Parathyroid adenoma (tissue), 2 donors: ENCODE measurements at regions not wholly inside any gene's neighbourhood (a gene's known extent, or its start where the extent isn't known, plus 50 kb on each side); places are given as distances from the start of the nearest gene placed in this dataset.

Experiments
- H2AFZ ChIP-seq: fragments of 300-600 bp; sonication (generic); one replicate; pipeline ENCODE4 v1.7.0; 2017; ENCODE audit warnings: antibody characterized with exemption, mild to moderate bottlenecking
- H3K27ac ChIP-seq: fragments of 300-600 bp; sonication (generic); one replicate; pipeline ENCODE4 v1.7.0; 2017
- H3K27me3 ChIP-seq: fragments of 300-600 bp; sonication (generic); one replicate; pipeline ENCODE4 v1.7.0; 2017; ENCODE audit warnings: low read length; ENCODE audit not compliant: control insufficient read depth, insufficient read depth
- H3K36me3 ChIP-seq: fragments of 300-600 bp; sonication (generic); one replicate; pipeline ENCODE4 v1.7.0; 2017; ENCODE audit warnings: low read length; ENCODE audit not compliant: control insufficient read depth, insufficient read depth
- H3K4me1 ChIP-seq: fragments of 300-600 bp; sonication (generic); one replicate; pipeline ENCODE4 v1.7.0; 2017; ENCODE audit warnings: control low read depth
- H3K4me2 ChIP-seq: fragments of 300-600 bp; sonication (generic); one replicate; pipeline ENCODE4 v1.7.0; 2017; ENCODE audit warnings: low read length
- H3K4me3 ChIP-seq: fragments of 300-600 bp; sonication (generic); one replicate; pipeline ENCODE4 v1.7.0; 2017; ENCODE audit warnings: low read depth, low read length
- H3K79me2 ChIP-seq: fragments of 300-600 bp; sonication (generic); one replicate; pipeline ENCODE4 v1.7.0; 2017; ENCODE audit warnings: control low read depth
- H3K9ac ChIP-seq: fragments of 300-600 bp; sonication (generic); one replicate; pipeline ENCODE4 v1.7.0; 2017; ENCODE audit warnings: mild to moderate bottlenecking
- H3K9me3 ChIP-seq: fragments of 300-600 bp; sonication (generic); one replicate; pipeline ENCODE4 v1.7.0; 2017; ENCODE audit warnings: low read length; ENCODE audit not compliant: control insufficient read depth
- TF ChIP-seq, protein P1 (sequence below): fragments of 300-600 bp; sonication (generic); IDR thresholded peaks from one replicate; pipeline ENCODE4 v1.7.0; 2017; ENCODE audit warnings: antibody characterized with exemption, mild to moderate bottlenecking
- donor health status: primary hyperparathyroidism.

DNA sequence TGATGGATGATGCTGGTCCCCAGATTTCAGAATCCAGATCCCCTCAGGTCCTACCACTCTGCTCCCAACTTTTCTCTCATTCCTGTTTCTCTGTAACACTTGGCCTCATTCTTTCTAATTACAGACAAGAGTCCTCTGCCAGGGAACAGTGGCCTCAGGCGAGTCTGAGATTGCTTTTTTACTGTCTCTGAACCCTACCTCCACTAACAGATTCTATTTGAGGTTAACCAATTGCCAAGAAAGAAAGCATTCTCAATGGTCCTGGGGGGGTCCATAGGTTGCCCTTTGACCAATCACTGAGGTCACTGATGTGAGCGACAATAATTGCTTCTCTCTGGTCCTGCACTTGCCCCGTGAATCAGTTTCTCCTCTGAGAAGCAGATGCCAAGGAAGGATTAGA, 145.2 kb upstream of the TMEM108 start:
- H3K4me1 ChIP-seq = no peaks in the 10 kb centered on the region
- H3K9ac ChIP-seq = no peak overlapping the region
- H3K79me2 ChIP-seq = no peaks in the 10 kb centered on the region
- no peak overlapping the region for H3K4me3 ChIP-seq
- H3K27ac ChIP-seq = no peak overlapping the region
- TF ChIP-seq, protein P1, sequence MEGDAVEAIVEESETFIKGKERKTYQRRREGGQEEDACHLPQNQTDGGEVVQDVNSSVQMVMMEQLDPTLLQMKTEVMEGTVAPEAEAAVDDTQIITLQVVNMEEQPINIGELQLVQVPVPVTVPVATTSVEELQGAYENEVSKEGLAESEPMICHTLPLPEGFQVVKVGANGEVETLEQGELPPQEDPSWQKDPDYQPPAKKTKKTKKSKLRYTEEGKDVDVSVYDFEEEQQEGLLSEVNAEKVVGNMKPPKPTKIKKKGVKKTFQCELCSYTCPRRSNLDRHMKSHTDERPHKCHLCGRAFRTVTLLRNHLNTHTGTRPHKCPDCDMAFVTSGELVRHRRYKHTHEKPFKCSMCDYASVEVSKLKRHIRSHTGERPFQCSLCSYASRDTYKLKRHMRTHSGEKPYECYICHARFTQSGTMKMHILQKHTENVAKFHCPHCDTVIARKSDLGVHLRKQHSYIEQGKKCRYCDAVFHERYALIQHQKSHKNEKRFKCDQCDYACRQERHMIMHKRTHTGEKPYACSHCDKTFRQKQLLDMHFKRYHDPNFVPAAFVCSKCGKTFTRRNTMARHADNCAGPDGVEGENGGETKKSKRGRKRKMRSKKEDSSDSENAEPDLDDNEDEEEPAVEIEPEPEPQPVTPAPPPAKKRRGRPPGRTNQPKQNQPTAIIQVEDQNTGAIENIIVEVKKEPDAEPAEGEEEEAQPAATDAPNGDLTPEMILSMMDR = no peak
- no peak overlapping the region for H3K4me2 ChIP-seq
- no peaks in the 10 kb centered on the region for H3K9me3 ChIP-seq
- no peak overlapping the region for H2AFZ ChIP-seq
- H3K27me3 ChIP-seq = no peaks in the 10 kb centered on the region
- no peaks in the 10 kb centered on the region for H3K36me3 ChIP-seq

DNA sequence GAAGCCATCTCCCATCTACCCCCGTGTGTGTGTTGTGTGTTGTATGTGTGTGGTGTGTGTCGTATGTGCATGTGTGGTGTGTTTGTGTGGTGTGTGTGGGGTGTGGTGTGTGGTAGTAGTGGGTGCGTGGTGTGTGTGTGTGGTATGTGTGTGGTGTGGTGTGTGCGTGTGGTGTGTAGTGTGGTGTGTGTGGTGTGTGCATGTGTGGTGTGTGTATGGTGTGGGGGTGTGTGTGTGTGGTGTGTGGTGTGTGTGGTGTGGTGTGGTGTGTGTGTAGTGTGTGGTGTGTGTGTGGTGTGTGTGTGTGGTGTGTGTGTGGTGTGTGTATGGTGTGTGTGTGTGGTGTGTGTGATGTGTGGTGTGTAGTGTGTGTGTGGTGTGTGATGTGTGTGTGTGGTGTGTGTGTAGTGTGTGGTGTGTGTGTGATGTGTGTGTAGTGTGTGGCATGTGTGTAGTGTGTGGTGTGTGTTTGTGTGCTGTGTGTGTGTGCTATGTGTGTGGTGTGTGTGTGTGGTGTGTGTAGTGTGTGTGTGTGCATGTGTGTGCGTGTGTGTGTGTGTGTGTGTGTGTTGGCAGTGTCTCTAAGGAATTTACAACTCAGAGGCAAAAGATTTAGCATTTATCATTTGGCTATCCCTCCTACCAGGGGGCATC, 156.3 kb upstream of the TMEM108 start:
- H3K9me3 ChIP-seq = no peaks in the 10 kb centered on the region
- no peak overlapping the region for H3K27ac ChIP-seq
- H2AFZ ChIP-seq = no peak overlapping the region
- no peaks in the 10 kb centered on the region for H3K36me3 ChIP-seq
- H3K27me3 ChIP-seq = no peaks in the 10 kb centered on the region
- H3K9ac ChIP-seq = no peak overlapping the region
- H3K4me3 ChIP-seq = no peak overlapping the region
- TF ChIP-seq, protein P1 = no peak
- no peaks in the 10 kb centered on the region for H3K79me2 ChIP-seq
- no peaks in the 10 kb centered on the region for H3K4me1 ChIP-seq
- H3K4me2 ChIP-seq = no peak overlapping the region

DNA sequence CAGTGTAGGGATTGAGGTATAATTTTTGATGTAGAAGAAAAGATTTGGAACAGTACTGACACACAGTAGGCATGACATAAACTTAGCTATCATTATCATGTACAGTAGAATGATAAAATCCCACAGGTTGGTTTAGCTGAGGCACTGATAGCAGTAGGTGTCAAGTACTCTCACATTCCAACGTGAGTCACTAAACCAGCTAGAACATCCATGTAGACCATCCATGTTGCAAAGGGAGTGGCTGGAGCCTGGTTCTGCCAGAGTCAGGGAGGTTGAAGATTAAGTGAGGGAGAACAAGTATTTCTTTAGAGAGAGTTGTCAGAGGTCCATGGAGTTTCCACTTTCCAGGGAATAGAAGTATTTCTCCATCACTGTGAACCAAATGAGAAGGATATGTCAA, 157.2 kb upstream of the TMEM108 start:
- no peak overlapping the region for H3K4me2 ChIP-seq
- H3K27me3 ChIP-seq = no peaks in the 10 kb centered on the region
- H3K4me3 ChIP-seq = no peak overlapping the region
- H3K9me3 ChIP-seq = no peaks in the 10 kb centered on the region
- no peak overlapping the region for H2AFZ ChIP-seq
- TF ChIP-seq, protein P1 = no peak
- H3K27ac ChIP-seq = no peak overlapping the region
- H3K79me2 ChIP-seq = no peaks in the 10 kb centered on the region
- no peaks in the 10 kb centered on the region for H3K36me3 ChIP-seq
- H3K9ac ChIP-seq = no peak overlapping the region
- H3K4me1 ChIP-seq = no peaks in the 10 kb centered on the region

DNA sequence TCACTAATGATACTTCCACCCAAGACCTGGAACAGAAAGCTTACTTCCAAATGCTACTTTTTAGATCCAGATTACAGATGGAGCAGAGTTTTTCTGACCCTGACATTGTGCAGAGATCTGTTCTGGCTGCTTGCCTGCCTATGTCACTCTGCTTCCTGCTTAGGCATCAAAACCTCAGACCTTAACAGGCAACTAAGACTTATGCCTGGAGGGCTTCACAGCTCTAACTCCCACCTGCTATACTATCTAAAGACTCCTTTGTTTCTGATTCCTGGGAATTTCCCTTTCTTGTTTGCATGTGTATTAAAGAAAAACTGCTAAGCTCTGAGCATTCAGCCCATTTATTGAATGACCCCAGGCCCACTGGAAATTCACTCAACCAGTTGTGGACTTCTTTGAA, 157.4 kb upstream of the NPHP3 start:
- Histone ChIP-seq H3K9me3 (no peaks in the 10 kb centered on the region), H3K4me2 (no peak overlapping the region), H3K4me3 (no peak overlapping the region), H3K9ac (no peak overlapping the region), H3K27ac (no peak overlapping the region), H2AFZ (no peak overlapping the region), H3K79me2 (no peaks in the 10 kb centered on the region), H3K4me1 (no peaks in the 10 kb centered on the region), H3K27me3 (no peaks in the 10 kb centered on the region), H3K36me3 (no peaks in the 10 kb centered on the region)
- TF ChIP-seq, protein P1 = no peak

DNA sequence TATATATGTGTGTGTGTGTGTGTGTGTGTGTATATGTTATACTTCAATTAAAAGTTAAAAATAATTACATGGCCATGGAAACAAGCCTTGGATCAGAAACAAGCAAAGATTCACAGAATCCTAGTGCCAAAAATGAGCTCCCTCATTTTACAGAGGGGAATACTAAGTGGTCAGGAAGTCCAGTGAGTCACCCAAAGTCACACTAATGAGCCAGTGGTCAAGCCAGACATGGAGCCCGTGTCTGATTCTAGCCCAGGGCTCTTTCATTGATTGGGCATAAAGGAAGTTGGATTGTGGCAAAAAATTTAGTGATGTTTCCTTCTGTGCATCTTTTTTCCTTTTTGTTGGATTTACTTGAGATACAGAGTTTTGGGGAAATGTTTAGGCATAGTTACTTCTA, 152.5 kb upstream of the NPHP3 start:
- TF ChIP-seq, protein P1 = no peak
- H3K36me3 ChIP-seq = no peaks in the 10 kb centered on the region

More for the DNA sequence above, 152.5 kb upstream of the NPHP3 start:
- no peak overlapping the region for H3K4me2 ChIP-seq
- H3K27me3 ChIP-seq = no peaks in the 10 kb centered on the region
- no peaks in the 10 kb centered on the region for H3K79me2 ChIP-seq
- no peak overlapping the region for H3K9ac ChIP-seq
- H3K27ac ChIP-seq = no peak overlapping the region
- no peak overlapping the region for H3K4me3 ChIP-seq
- H3K4me1 ChIP-seq = no peaks in the 10 kb centered on the region
- no peak overlapping the region for H2AFZ ChIP-seq
- no peaks in the 10 kb centered on the region for H3K9me3 ChIP-seq
